Left hindlimb (tissue), 1 donor: ENCODE measurements at regions not wholly inside any gene's neighbourhood (a gene's known extent, or its start where the extent isn't known, plus 50 kb on each side); places are given as distances from the start of the nearest gene placed in this dataset.
"Not testable (repeated sequence)": the region's sequence is repeated elsewhere in the genome, so short reads cannot be mapped to it uniquely, and the experiment has no call there.

Experiments used
- DNase-seq: peaks from one replicate; pipeline ENCODE4 v3.0.0-alpha.2; 2018

- not testable (repeated sequence) for DNase-seq
These were observed 51.5 kb downstream of the PPIAL4A start for GRCh38 chr1:120941066-120941465.

GRCh38 chr1:120941836-120942217 lies 52.3 kb downstream of the PPIAL4A start:
- DNase-seq = not testable (repeated sequence)

GRCh38 chr1:120942218-120942944 lies 52.8 kb downstream of the PPIAL4A start:
- peak; percentile 67 for DNase-seq

GRCh38 chr1:120942945-120943319 lies 53.4 kb downstream of the PPIAL4A start:
- not testable (repeated sequence) for DNase-seq

GRCh38 chr1:120944691-120945090 lies 55.1 kb downstream of the PPIAL4A start:
- DNase-seq = not testable (repeated sequence)

- not testable (repeated sequence) for DNase-seq
These were observed 55.6 kb downstream of the PPIAL4A start for GRCh38 chr1:120945122-120945521.

GRCh38 chr1:120947114-120947513 lies 57.5 kb downstream of the PPIAL4A start:
- DNase-seq = not testable (repeated sequence)

GRCh38 chr1:120949724-120950123 lies 60.2 kb downstream of the PPIAL4A start:
- DNase-seq = not testable (repeated sequence)

GRCh38 chr1:120950633-120951032 lies 61.1 kb downstream of the PPIAL4A start:
- DNase-seq = not testable (repeated sequence)

- not testable (repeated sequence) for DNase-seq
These were observed 61.5 kb downstream of the PPIAL4A start for GRCh38 chr1:120951100-120951499.

- not testable (repeated sequence) for DNase-seq
These were observed 62.8 kb downstream of the PPIAL4A start for GRCh38 chr1:120952207-120952870.

GRCh38 chr1:120952871-120953265 lies 63.3 kb downstream of the PPIAL4A start:
- not testable (repeated sequence) for DNase-seq

GRCh38 chr1:120954736-120955135 lies 65.2 kb downstream of the PPIAL4A start:
- DNase-seq = no peak

- not testable (repeated sequence) for DNase-seq
These were observed 66.4 kb downstream of the PPIAL4A start for GRCh38 chr1:120955961-120956360.

- not testable (repeated sequence) for DNase-seq
These were observed 76.4 kb downstream of the PPIAL4A start for GRCh38 chr1:120966018-120966417.

- not testable (repeated sequence) for DNase-seq
These were observed 83.3 kb downstream of the PPIAL4A start for GRCh38 chr1:120972863-120973262.

- DNase-seq = not testable (repeated sequence)
These were observed 84.3 kb downstream of the PPIAL4A start for GRCh38 chr1:120973836-120974235.

- DNase-seq = not testable (repeated sequence)
These were observed 87.7 kb downstream of the PPIAL4A start for GRCh38 chr1:120977279-120977678.

- not testable (repeated sequence) for DNase-seq
These were observed 92.0 kb downstream of the PPIAL4A start for GRCh38 chr1:120981489-120982094.

- not testable (repeated sequence) for DNase-seq
These were observed 105.0 kb downstream of the PPIAL4A start for GRCh38 chr1:120994614-120995013.

GRCh38 chr1:120995025-120995424 lies 105.5 kb downstream of the PPIAL4A start:
- DNase-seq = not testable (repeated sequence)

- not testable (repeated sequence) for DNase-seq
These were observed 111.6 kb downstream of the PPIAL4A start for GRCh38 chr1:121001090-121001726.

GRCh38 chr1:121003230-121003629 lies 113.7 kb downstream of the PPIAL4A start:
- DNase-seq = not testable (repeated sequence)
